ENCODE measurements at regions not wholly inside any gene's neighbourhood (a gene's known extent, or its start where the extent isn't known, plus 50 kb on each side); places are given as distances from the start of the nearest gene placed in this dataset.
"Not testable (repeated sequence)": the region's sequence is repeated elsewhere in the genome, so short reads cannot be mapped to it uniquely, and the experiment has no call there.

GRCh38 chr13:59404331-59404730 lies 759.4 kb downstream of the DIAPH3 start:
- no peak for DNase-seq (ENCODE audit: low read depth in 2 of 2)

GRCh38 chr13:59407251-59407650 lies 756.5 kb downstream of the DIAPH3 start:
- DNase-seq (ENCODE audit: low read depth in 2 of 2): not testable (repeated sequence)

- no peak for DNase-seq (ENCODE audit: low read depth in 2 of 2)
Measured at GRCh38 chr13:59408738-59409137, 755.0 kb downstream of the DIAPH3 start.

GRCh38 chr13:59409211-59409610 lies 754.5 kb downstream of the DIAPH3 start:
- no peak for DNase-seq (ENCODE audit: low read depth in 2 of 2)

GRCh38 chr13:59409634-59410200 lies 754.0 kb downstream of the DIAPH3 start:
- no peak for DNase-seq (ENCODE audit: low read depth in 2 of 2)

- DNase-seq (ENCODE audit: low read depth in 2 of 2): no peak
Measured at GRCh38 chr13:59413126-59413525, 750.6 kb downstream of the DIAPH3 start.

GRCh38 chr13:59414006-59414405 lies 749.7 kb downstream of the DIAPH3 start:
- DNase-seq (ENCODE audit: low read depth in 2 of 2): no peak

- DNase-seq (ENCODE audit: low read depth in 2 of 2): no peak
Measured at GRCh38 chr13:59415498-59415897, 748.2 kb downstream of the DIAPH3 start.

- DNase-seq (ENCODE audit: low read depth in 2 of 2): no peak
Measured at GRCh38 chr13:59416561-59416960, 747.2 kb downstream of the DIAPH3 start.

GRCh38 chr13:59422646-59423045 lies 741.1 kb downstream of the DIAPH3 start:
- DNase-seq (ENCODE audit: low read depth in 2 of 2): no peak

- no peak for DNase-seq (ENCODE audit: low read depth in 2 of 2)
Measured at GRCh38 chr13:59423708-59424340, 739.9 kb downstream of the DIAPH3 start.

- no peak for DNase-seq (ENCODE audit: low read depth in 2 of 2)
Measured at GRCh38 chr13:59424661-59425060, 739.1 kb downstream of the DIAPH3 start.

- DNase-seq (ENCODE audit: low read depth in 2 of 2): no peak
Measured at GRCh38 chr13:59425211-59425741, 738.5 kb downstream of the DIAPH3 start.

- no peak for DNase-seq (ENCODE audit: low read depth in 2 of 2)
Measured at GRCh38 chr13:59435024-59435423, 728.7 kb downstream of the DIAPH3 start.

- no peak for DNase-seq (ENCODE audit: low read depth in 2 of 2)
Measured at GRCh38 chr13:59437544-59438301, 726.0 kb downstream of the DIAPH3 start.

GRCh38 chr13:59439776-59440428 lies 723.8 kb downstream of the DIAPH3 start:
- no peak for DNase-seq (ENCODE audit: low read depth in 2 of 2)

- DNase-seq (ENCODE audit: low read depth in 2 of 2): not testable (repeated sequence)
Measured at GRCh38 chr13:59441068-59441467, 722.7 kb downstream of the DIAPH3 start.

GRCh38 chr13:59441596-59442280 lies 722.0 kb downstream of the DIAPH3 start:
- DNase-seq (ENCODE audit: low read depth in 2 of 2): no peak

GRCh38 chr13:59442461-59442860 lies 721.3 kb downstream of the DIAPH3 start:
- DNase-seq (ENCODE audit: low read depth in 2 of 2): no peak

GRCh38 chr13:59442944-59443486 lies 720.7 kb downstream of the DIAPH3 start:
- DNase-seq (ENCODE audit: low read depth in 2 of 2): no peak

- DNase-seq (ENCODE audit: low read depth in 2 of 2): no peak
Measured at GRCh38 chr13:59444210-59444857, 719.4 kb downstream of the DIAPH3 start.

All from stimulated activated CD8-positive, alpha-beta memory T cell treated with anti-CD3 and anti-CD28 coated beads, Interleukin-7, amount 100 ng/mL, for 4 hours (primary cell).